ENCODE measurements at regions not wholly inside any gene's neighbourhood (a gene's known extent, or its start where the extent isn't known, plus 50 kb on each side); places are given as distances from the start of the nearest gene placed in this dataset.
A peak's percentile ranks its signal among the peaks of the same experiment; 100 is the strongest.

DNA sequence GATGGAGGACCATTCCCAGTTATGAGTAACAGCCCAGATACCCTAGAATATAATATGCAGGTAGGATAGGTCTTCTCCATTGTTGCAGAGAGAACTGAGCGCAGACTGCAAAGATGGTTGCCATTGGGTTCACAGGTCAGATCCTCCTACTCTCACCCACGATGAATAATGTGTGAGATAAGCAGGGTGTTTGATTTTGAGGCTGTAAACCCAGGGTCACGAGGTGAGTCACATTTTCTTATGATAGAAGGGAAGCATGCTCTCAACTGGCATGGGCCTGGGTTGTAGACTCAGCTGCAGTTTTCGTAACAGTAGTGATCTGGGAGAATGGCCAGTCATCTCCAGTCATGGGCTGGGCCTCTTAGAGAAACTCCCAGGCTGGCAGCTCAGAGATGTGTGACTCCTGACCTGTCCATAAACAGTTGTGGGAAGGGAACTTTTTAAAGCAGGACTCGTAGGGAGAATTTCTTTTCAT lies 74.2 kb downstream of the CD164 start:
- peak overlapping the region; percentile 62 to 74 for H3K27ac ChIP-seq
- H3K4me3 ChIP-seq = no peak overlapping the region
- H3K9me3 ChIP-seq = no peaks in the 10 kb centered on the region
- no peaks in the 10 kb centered on the region for H3K27me3 ChIP-seq
- intact Hi-C loops (cut with DNase I; ENCODE audit: low total_unique reads) = no loop called here
- peak; percentile 90 to 91 for DNase-seq
- peaks cover 0 to 35% (median 9%) of the 10 kb centered on the region in 4 donors for H3K4me1 ChIP-seq
- TF ChIP-seq, protein P1, sequence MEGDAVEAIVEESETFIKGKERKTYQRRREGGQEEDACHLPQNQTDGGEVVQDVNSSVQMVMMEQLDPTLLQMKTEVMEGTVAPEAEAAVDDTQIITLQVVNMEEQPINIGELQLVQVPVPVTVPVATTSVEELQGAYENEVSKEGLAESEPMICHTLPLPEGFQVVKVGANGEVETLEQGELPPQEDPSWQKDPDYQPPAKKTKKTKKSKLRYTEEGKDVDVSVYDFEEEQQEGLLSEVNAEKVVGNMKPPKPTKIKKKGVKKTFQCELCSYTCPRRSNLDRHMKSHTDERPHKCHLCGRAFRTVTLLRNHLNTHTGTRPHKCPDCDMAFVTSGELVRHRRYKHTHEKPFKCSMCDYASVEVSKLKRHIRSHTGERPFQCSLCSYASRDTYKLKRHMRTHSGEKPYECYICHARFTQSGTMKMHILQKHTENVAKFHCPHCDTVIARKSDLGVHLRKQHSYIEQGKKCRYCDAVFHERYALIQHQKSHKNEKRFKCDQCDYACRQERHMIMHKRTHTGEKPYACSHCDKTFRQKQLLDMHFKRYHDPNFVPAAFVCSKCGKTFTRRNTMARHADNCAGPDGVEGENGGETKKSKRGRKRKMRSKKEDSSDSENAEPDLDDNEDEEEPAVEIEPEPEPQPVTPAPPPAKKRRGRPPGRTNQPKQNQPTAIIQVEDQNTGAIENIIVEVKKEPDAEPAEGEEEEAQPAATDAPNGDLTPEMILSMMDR (IDR thresholded peaks at IDR 0.05) = no peak
- H3K36me3 ChIP-seq = no peaks in the 10 kb centered on the region

DNA sequence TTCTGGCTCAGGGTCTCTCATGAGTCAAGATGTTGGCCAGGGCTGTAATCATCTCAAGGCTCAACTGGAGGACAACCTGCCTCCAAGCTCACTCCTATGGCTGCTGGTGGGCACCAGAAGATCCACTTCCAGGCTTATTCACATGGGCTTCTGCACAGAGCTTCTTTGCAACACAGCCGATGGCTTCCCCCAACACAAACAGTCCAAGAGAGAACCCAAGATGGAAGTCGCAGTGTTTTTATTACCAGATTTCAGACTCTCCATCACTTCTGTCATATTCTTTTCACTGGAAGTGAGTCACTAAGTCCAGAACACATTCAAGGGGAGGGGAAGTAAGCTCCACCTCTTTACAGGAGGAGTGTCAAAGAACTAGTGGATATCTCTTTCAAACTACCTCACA lies 75.5 kb downstream of the CD164 start:
- no peak for DNase-seq
- Histone ChIP-seq H3K27ac (peak overlapping the region; percentile 62 to 74), H3K4me1 (peaks cover 0 to 43% (median 14%) of the 10 kb centered on the region in 4 donors), H3K36me3 (no peaks in the 10 kb centered on the region), H3K4me3 (no peak overlapping the region), H3K27me3 (no peaks in the 10 kb centered on the region), H3K9me3 (no peaks in the 10 kb centered on the region)
- intact Hi-C loops (cut with DNase I; ENCODE audit: low total_unique reads) = no loop called here
- TF ChIP-seq, protein P1 (IDR thresholded peaks at IDR 0.05) = no peak

DNA sequence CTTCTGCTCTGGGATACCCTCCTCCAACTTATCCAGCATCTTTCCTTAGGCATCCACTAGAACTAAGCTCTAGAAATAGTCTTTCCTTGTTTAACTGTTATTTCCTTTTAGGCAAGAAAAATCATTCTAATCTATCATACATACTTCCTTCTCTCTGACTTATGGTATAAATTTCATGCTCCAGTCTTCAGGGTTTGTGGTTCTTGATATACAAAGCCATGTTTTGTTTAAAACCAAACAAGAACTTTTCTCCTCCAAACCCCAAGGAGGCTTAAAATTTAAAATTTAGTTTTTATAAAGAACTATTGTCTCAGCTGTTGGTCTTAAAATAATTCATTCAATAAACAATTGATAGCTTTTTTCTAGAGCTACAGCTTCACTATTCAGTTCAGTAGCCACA lies 77.2 kb downstream of the CD164 start:
- peak overlapping the region; percentile 14 to 84 for H3K27ac ChIP-seq
- intact Hi-C loops (cut with DNase I; ENCODE audit: low total_unique reads) = no loop called here
- no peaks in the 10 kb centered on the region for H3K9me3 ChIP-seq
- H3K4me1 ChIP-seq = peaks cover 0 to 60% (median 30%) of the 10 kb centered on the region in 4 donors
- no peaks in the 10 kb centered on the region for H3K36me3 ChIP-seq
- no peak overlapping the region for H3K4me3 ChIP-seq
- TF ChIP-seq, protein P1 (IDR thresholded peaks at IDR 0.05) = no peak
- no peak for DNase-seq
- H3K27me3 ChIP-seq = no peaks in the 10 kb centered on the region

DNA sequence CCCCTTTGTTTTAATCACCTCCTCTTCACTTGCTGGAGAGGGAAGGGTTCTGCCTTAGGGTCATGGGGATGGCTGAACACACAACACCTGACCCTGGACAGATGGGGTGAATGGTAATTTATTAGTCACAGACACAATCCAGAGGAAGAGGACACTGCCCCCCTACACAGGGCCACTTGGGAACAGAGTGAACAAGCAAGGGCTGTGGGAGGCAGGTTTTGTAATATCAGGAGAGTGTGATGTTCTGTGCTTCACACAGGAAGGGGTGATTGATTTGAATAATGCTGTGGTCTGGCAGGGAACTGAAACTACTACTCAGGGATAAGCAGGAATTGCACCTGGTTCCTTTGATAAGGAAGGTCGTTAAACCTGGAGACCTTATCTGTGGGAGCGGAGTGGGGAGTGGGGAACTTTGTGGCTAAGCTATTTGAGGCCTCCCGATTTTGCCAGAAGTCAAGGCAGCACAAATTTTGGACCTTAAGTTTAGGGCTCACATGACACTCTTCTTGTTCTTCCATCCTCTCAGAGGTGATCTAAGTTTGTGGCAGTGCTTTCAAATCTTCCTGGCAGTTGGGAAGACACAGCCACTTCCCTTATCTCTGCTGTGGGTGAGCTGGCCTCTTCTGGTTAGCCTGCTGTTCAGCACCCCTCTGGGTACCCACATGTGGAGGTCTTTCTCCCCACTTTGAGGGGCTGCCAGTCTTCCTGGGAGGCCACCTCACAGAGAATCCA lies 77.8 kb downstream of the CD164 start:
- no peak overlapping the region for H3K4me3 ChIP-seq
- H3K27me3 ChIP-seq = no peaks in the 10 kb centered on the region
- H3K4me1 ChIP-seq = peaks cover 0 to 66% (median 34%) of the 10 kb centered on the region in 4 donors
- no peak for DNase-seq
- intact Hi-C loops (cut with DNase I; ENCODE audit: low total_unique reads) = no loop called here
- no peaks in the 10 kb centered on the region for H3K36me3 ChIP-seq
- TF ChIP-seq, protein P1 (IDR thresholded peaks at IDR 0.05) = no peak
- peak overlapping the region; percentile 21 to 84 for H3K27ac ChIP-seq
- no peaks in the 10 kb centered on the region for H3K9me3 ChIP-seq

DNA sequence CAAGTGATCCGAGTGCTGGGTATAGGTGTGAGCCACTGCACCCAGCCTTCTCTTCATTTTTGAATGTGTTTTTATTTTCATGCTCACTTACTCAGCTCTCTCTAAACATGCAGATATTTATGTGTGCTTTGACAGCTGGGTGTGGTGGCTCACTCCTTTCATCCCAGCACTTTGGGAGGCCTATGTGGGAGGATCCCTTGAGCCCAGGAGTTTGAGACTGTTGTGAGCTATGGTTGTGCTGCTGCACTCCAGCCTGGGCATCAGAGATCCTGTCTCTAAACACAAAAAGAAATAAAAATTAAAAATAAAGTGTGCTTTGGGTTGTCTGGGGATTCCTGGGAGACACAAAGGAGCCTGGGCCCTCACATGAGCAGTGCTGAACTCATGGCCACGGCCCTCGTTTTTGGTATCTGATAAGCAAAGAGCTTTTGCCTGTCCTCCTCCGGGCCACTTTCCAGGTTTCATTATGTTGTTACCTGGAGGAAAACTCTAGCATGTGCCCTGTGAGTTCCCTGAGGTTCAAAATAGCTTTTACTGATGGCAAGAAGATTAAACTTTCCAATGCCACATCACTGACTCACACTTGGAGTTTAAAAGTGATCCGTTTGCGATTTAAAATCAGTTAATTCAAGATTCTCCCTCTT lies 78.5 kb downstream of the CD164 start:
- no peak for DNase-seq
- TF ChIP-seq, protein P1 (IDR thresholded peaks at IDR 0.05) = no peak
- intact Hi-C loops (cut with DNase I; ENCODE audit: low total_unique reads) = no loop called here
- Histone ChIP-seq H3K36me3 (no peaks in the 10 kb centered on the region), H3K27me3 (no peaks in the 10 kb centered on the region), H3K27ac (peak overlapping the region; percentile 21 to 84), H3K4me3 (no peak overlapping the region), H3K9me3 (no peaks in the 10 kb centered on the region), H3K4me1 (peaks cover 0 to 71% (median 37%) of the 10 kb centered on the region in 4 donors)

Measured in tibial artery (tissue), 4 donors.